Endometrial microvascular endothelial cells (primary cell): ENCODE measurements at regions not wholly inside any gene's neighbourhood (a gene's known extent, or its start where the extent isn't known, plus 50 kb on each side); places are given as distances from the start of the nearest gene placed in this dataset.
"Not testable (repeated sequence)": the region's sequence is repeated elsewhere in the genome, so short reads cannot be mapped to it uniquely, and the experiment has no call there.

Experiments
- in situ Hi-C: cut with HindIII; loops from 2 replicates; pipeline ENCODE4 v1.10.0; 2017; ENCODE audit warnings: low sequenced_read_pairs, low pct_unique_long_range_greater_than_20kb; ENCODE audit errors: inconsistent ontology term

GRCh38 chr22:47405222-47405621 is 642.8 kb downstream of the TBC1D22A start:
- in situ Hi-C loops: not testable (repeated sequence)

GRCh38 chr22:47402876-47403525 is 640.6 kb downstream of the TBC1D22A start:
- in situ Hi-C loops: no loop called here

- in situ Hi-C loops: no loop called here
Observed at GRCh38 chr22:47401976-47402770, 639.7 kb downstream of the TBC1D22A start.

DNA sequence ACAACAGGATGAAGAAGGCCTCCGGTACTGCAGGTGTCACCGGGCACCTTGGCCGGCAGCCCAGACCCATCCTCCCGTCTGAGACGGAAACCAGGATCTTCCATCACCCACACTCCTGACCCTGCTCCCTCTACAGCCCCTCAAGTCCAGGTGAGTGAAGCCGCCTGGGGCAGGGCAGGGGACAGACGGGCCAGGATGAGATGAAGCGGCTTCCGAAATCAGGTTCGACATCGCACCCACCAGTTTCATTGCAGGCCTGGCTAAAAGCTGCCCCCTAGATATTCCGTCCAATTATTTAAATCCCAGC is 639.1 kb downstream of the TBC1D22A start:
- in situ Hi-C loops: no loop called here

GRCh38 chr22:47400701-47401591 is 638.5 kb downstream of the TBC1D22A start:
- in situ Hi-C loops: no loop called here

DNA sequence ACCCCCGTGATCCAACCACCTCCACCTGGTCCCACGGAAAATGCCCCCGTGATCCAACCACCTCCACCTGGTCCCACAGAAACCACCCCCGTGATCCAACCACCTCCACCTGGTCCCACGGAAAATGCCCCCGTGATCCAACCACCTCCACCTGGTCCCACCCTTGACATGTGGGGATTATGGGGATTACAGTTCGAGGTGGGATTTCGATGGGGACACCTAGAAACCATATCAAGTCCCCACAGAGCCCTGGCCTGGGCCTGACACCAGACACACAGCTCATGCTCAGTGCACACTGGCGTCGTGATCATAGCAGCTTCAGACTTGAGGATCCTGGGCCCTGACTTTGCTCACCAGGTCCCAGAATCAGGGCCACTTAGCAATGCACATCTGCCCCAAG is 637.7 kb downstream of the TBC1D22A start:
- in situ Hi-C loops: not testable (repeated sequence)

DNA sequence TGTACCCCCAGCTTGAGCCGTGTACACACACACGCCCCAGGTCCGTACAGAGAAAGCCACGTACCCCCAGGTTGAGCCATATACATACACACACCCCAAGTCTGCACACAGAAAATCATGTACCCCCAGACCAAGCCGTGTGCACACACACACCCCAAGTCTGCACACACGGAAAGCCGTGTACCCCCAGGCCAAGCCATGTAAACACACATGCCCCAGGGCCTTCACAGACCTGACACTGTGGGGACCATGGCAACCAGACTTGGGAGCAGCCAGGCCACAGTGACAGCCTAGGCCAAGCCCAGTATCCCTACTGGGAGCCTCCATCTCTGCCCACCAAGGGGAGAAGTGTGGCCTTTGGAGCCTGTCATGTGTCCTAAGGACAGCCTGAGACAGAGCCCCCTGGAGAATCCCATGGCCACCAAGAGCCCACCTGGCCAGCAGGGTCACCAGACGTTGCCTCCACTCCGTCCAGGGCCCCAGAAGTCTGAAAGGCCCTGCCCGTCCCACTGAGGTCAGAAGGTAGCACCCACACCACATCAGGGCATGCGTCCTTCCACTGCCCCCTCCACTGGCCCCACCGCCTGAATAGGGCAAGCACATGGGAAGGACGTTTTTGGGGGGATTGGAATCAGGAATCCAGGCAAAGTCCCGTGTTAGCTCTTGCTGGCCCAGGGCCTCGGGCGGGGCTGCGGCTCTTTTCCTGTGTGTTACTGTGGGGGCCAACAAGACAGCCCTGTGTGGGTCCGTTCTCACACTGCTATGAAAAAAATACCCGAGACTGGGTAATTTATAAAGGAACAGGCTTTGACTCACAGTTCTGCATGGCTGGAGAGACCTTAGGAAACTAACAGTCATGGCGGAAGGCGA is 636.7 kb downstream of the TBC1D22A start:
- in situ Hi-C loops: no loop called here

GRCh38 chr22:47398491-47398890 is 636.0 kb downstream of the TBC1D22A start:
- in situ Hi-C loops: no loop called here

DNA sequence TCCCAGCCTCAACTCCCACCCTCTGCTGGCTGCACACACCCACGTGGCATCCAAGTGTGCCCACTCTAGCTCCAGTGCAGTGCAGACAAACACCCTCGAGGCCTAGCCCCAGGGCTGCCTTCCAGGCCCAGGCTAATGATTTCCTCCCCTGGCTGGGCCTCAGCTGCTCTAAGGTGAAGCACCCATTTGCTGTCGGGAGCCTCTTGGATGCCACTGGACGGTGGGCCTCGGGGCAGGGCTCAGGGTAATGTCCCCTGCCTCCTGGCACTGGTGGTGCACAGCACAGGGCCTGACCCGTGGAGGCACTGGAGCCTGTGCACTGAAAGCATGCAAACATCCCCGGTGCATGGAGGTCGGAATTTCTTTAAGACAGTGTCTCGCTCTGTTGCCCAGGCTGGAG is 635.2 kb downstream of the TBC1D22A start:
- in situ Hi-C loops: no loop called here

DNA sequence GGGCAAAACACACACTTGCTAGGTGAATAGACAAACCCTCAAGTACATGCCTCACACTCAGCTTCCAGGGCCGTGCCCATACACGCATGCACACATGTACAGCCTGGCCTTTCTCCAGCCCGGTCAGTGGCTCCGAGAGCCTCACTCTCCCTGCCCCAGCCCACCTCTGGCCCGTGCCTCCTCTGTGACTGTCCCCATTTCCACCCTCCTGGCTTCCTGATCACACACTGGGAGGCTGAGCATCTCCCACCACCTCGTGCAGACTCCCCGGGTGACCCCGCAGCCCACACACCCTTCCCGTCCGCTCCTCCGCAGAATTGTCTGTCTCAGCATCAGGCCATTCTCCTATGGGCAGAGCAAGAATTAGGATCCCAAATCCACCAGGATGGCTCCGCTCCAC is 634.1 kb downstream of the TBC1D22A start:
- in situ Hi-C loops: no loop called here

DNA sequence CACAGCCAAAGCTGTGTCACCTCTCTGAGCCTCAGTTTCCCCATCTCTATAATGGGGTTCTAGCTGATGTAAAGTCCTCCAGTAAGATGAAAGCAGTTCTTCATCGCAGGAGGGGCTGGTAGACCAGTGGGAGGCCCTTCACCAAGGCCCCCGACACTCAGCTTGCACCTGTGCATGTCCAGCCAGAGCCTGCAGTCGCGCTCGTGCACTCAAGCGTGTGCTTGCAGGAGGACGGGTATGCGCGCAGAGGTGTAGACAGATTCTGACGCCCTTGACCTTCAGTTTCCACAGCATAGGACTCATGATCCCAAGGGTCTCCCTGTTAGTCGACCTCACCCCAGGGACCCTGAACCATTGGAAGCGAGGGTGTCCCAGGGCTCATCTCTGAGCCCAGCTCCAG is 633.7 kb downstream of the TBC1D22A start:
- in situ Hi-C loops: no loop called here

- in situ Hi-C loops: no loop called here
Observed at GRCh38 chr22:47395481-47395880, 633.0 kb downstream of the TBC1D22A start.

GRCh38 chr22:47394504-47395440 is 632.3 kb downstream of the TBC1D22A start:
- in situ Hi-C loops: no loop called here

- in situ Hi-C loops: no loop called here
Observed at GRCh38 chr22:47393191-47393590, 630.7 kb downstream of the TBC1D22A start.

DNA sequence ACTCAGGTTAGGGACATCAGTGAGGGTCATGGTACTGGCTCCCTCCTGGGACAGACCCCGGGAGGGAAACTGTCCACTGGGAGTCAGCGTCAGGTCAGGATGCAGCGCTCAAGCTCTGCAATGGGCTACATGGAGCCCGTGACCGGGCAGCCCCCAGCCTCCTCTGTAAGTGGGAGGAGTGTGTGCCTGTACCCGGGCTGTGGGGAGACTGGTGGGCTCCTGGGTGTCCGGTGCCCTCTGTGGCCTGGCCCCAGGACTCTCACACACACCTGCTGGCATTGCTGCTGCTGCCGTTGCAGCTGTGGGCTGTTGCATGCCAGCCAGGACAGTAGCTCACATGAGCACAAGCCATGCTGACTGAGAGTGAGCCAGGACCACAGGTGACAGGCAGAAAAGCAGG is 630.3 kb downstream of the TBC1D22A start:
- in situ Hi-C loops: no loop called here

DNA sequence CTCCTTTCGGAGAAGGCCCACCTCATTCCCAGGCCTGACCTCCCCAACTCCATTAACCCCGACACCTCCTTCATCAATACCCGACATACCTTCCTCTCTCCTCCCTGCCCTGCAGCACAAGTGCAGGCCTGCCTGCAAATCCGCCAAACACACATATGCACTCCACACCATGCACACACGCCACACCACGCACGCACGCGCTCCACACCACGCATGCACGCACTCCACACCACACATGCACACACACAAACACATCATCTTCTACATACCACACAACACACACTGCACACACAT is 629.6 kb downstream of the TBC1D22A start:
- in situ Hi-C loops: no loop called here

GRCh38 chr22:47391169-47392053 is 629.0 kb downstream of the TBC1D22A start:
- in situ Hi-C loops: no loop called here
